ENCODE measurements at regions not wholly inside any gene's neighbourhood (a gene's known extent, or its start where the extent isn't known, plus 50 kb on each side); places are given as distances from the start of the nearest gene placed in this dataset.

DNA sequence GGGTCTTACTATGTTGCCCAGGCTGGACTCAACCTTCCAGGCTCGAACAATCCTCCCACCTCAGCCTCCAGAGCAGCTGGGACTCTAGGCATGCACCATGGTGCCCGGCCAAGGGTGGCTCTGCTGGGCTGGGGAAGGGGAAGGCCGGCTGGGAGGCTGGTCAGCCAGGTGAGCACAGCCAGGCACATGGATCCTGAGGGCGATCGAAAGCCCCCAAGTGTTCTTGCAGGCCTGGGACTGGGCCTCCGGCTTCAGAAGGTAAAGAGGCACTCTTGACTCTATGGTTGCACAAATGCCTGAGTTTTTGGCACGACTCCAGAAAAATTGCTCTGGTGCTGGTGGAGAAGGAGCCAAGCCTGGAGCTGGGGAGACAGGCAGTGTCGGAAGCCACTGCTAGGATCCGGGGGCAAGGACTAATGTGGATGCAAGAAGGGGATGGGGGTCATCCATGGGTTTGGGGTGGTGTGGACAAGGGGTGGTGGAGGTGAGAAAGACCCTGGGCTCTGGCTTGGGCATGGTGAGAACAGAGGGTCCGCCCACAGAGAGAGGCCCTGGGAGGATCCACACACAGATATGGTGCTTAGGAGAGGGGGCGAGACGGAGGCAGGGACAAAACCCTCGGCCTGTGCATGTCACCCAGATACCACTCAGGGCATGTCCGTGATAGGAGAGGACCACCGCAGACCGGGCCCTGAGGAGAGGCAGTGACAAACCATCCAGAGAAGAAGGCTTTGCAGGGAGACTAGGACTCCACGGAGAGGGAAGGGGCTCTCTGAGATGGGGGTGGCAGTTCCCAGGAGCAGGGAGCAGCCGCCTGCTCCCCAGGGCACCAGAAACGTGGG is 51.1 kb upstream of the COL5A1 start:
- no peak for FAIRE-seq

DNA sequence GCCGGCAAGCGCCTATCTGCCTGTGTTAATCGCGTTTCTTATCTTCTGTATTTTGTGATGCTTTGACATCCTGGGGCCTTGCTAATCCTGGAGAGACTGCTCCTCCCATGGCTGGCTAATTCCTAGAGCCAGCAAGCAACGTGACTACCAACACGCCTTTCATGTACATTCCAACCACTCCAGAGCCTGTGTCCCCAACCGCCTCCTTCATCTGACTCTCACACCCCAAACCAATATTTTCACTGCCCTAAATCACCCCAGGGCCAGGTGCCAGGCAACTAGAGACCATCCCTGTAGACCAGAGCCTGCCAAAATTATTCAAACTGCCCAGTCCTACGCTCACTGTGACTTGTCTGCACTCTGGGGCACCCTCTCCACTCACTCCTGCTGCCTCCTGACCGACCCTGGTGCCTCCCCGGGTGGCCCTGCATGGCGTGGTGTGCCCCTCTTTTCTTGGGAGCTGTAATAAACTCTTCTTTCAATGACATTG is 50.5 kb upstream of the COL5A1 start:
- FAIRE-seq = no peak

DNA sequence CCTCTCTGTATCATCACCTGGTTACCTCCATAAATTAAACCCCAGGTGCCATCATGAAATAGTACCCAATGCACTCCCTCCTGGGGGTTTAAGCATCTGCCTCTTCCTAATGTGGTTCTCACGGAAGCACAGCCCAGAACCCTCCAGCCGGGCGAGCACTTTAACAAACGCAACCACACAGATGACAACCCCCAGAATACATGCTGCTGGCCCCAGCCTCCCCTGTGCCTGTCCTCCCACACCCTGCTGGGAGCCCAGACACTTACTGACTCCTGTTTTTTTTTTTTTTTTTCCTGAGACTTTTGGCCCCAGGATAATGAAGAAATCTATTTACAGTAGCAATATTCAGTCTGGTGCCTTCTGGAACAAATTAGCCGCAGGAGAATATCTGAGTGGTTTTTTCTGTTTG is 50.0 kb upstream of the COL5A1 start:
- no peak for FAIRE-seq
